ENCODE measurements at regions not wholly inside any gene's neighbourhood (a gene's known extent, or its start where the extent isn't known, plus 50 kb on each side); places are given as distances from the start of the nearest gene placed in this dataset.

DNA sequence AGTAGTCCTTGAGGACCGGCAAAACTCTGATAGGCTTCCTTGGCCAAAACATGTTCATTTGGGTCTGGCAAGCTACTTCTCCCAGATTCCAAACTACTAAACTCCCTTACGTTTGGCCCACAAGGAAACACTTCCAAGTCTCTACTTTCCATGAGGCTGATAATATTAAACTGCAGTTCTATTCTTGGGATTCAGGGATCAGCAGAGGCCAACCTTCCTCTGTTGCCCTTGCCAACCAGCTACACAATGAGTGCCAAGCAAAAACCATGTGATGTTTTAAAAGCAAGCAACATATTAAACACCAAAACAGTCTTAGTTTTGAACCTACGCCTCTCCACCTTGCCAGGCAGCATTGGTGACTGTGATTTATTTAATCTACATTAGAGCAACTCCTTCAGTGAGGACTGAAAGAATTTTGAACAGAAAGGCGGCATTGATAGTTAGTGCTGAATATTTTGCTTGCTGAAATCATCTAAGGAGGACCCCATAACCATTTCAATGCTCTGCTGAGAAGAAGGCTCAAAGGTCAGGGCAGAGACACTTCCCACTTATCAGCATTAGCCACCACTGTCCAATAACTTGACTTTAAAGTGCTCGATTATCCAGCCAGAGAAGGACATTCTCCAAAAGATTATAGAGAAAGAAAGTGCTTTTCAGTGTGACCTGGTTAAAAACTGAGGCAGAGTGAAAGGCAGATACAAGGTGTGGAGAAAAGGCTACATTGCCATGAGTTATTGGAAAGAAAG, 287.1 kb downstream of the TBC1D4 start:
- TF ChIP-seq, protein P1, sequence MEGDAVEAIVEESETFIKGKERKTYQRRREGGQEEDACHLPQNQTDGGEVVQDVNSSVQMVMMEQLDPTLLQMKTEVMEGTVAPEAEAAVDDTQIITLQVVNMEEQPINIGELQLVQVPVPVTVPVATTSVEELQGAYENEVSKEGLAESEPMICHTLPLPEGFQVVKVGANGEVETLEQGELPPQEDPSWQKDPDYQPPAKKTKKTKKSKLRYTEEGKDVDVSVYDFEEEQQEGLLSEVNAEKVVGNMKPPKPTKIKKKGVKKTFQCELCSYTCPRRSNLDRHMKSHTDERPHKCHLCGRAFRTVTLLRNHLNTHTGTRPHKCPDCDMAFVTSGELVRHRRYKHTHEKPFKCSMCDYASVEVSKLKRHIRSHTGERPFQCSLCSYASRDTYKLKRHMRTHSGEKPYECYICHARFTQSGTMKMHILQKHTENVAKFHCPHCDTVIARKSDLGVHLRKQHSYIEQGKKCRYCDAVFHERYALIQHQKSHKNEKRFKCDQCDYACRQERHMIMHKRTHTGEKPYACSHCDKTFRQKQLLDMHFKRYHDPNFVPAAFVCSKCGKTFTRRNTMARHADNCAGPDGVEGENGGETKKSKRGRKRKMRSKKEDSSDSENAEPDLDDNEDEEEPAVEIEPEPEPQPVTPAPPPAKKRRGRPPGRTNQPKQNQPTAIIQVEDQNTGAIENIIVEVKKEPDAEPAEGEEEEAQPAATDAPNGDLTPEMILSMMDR (conservative IDR thresholded peaks at IDR 0.05; ENCODE audit: low read depth, low read length): no peak
- TF ChIP-seq EZH2 (IDR thresholded peaks at IDR 0.05; ENCODE audit: borderline replicate concordance, low read depth, low read length, poor library complexity, severe bottlenecking): no peak
